A549 (cell line): ENCODE measurements at regions not wholly inside any gene's neighbourhood (a gene's known extent, or its start where the extent isn't known, plus 50 kb on each side); places are given as distances from the start of the nearest gene placed in this dataset.

Experiments used
- ATAC-seq, 2 experiments: fragments of 200-7000 bp in 1 of 2; fragments of >200 bp in 1 of 2; cut with Nextera tagmentation in 1 of 2; cut with Tn5 transposase in 1 of 2; 3 replicates each; pipeline versions ENCODE4 v1.8.0 to v1.9.1; 2018 to 2020; ENCODE audit warnings: mild to moderate bottlenecking in 1 of 2, moderate library complexity in 1 of 2
- CTCF ChIA-PET: fragments of 300-600 bp; sonication (Branson Sonifier 250); formaldehyde crosslinking; extraction: SDS; loops from one replicate; lab custom pipeline; 2021; ENCODE audit warnings: antibody characterized with exemption, inconsistent platforms; lab: Yijun Ruan, JAX
- POLR2A ChIA-PET: fragments of 350-600 bp; formaldehyde crosslinking; extraction: SDS; loops from one replicate; lab custom pipeline; 2021; ENCODE audit warnings: antibody characterized with exemption, inconsistent platforms; lab: Yijun Ruan, JAX
- DNase-seq, 2 experiments: peaks; one replicate each; pipeline versions ENCODE4 v3.0.0 to v3.0.0-alpha.2; 2011 to 2016; ENCODE audit warnings: low read depth in 1 of 2, low spot score in 1 of 2
- FAIRE-seq: peaks from 2 replicates; lab custom pipeline; 2011; peaks lifted over from hg19 to GRCh38; lab: Jason Lieb, UNC
- H3K27ac ChIP-seq, 2 experiments: fragments of >200 bp; sonication (Bioruptor Twin); formaldehyde crosslinking; 3 replicates each; pipeline ENCODE4 v1.5.1; 2016 to 2017
- H3K4me1 ChIP-seq: fragments of >200 bp; sonication (Bioruptor Twin); formaldehyde crosslinking; 3 replicates; pipeline ENCODE4 v1.6.1; 2016
- H3K4me2 ChIP-seq: fragments of >200 bp; sonication (Bioruptor Twin); formaldehyde crosslinking; 3 replicates; pipeline ENCODE4 v1.6.1; 2016
- H3K4me3 ChIP-seq: fragments of >200 bp; sonication (Bioruptor Twin); formaldehyde crosslinking; 3 replicates; pipeline ENCODE4 v1.5.1; 2016
- H3K9me3 ChIP-seq: fragments of >200 bp; sonication (Bioruptor Twin); formaldehyde crosslinking; 3 replicates; pipeline ENCODE4 v1.6.1; 2016
- BHLHE40 ChIP-seq: IDR thresholded peaks from 2 replicates; pipeline ENCODE4 v1.6.1; 2012; ENCODE audit warnings: low read depth, low read length, inconsistent platforms
- CBX2 ChIP-seq: fragments of 200-600 bp; sonication (generic); IDR thresholded peaks from 2 replicates; pipeline ENCODE4 v1.6.1; 2016; ENCODE audit warnings: low read depth, mild to moderate bottlenecking, borderline replicate concordance
- CHD2 ChIP-seq: fragments of 150-350 bp; IDR thresholded peaks from 2 replicates; pipeline ENCODE4 v1.6.1; 2014; ENCODE audit warnings: low read length; ENCODE audit not compliant: partially characterized antibody
- CHD4 ChIP-seq: fragments of 200-600 bp; sonication (generic); IDR thresholded peaks from 2 replicates; pipeline ENCODE4 v1.6.1; 2016; ENCODE audit warnings: antibody characterized with exemption, mild to moderate bottlenecking, borderline replicate concordance
- CTCF ChIP-seq: fragments of >200 bp; sonication (Bioruptor Twin); formaldehyde crosslinking; IDR thresholded peaks from 3 replicates; pipeline ENCODE4 v1.5.1; 2016
- E2F6 ChIP-seq: IDR thresholded peaks from 2 replicates; pipeline ENCODE4 v1.6.1; 2012; ENCODE audit warnings: low read depth, borderline replicate concordance
- EHF ChIP-seq: fragments of 250-450 bp; sonication (Bioruptor Pico); IDR thresholded peaks from 2 replicates; pipeline ENCODE4 v1.5.0; 2020; ENCODE audit warnings: mild to moderate bottlenecking
- FOXS1 ChIP-seq: fragments of 250-450 bp; sonication (Bioruptor Pico); IDR thresholded peaks from 2 replicates; pipeline ENCODE4 v1.5.0; 2020; ENCODE audit warnings: mild to moderate bottlenecking, moderate library complexity
- HEYL ChIP-seq: fragments of 250-450 bp; sonication (Bioruptor Pico); IDR thresholded peaks from 2 replicates; pipeline ENCODE4 v1.8.0; 2021; ENCODE audit warnings: mild to moderate bottlenecking, moderate library complexity
- HOXA7 ChIP-seq: fragments of 250-450 bp; sonication (Bioruptor Pico); IDR thresholded peaks from 2 replicates; pipeline ENCODE4 v1.5.0; 2020; ENCODE audit warnings: mild to moderate bottlenecking, moderate library complexity
- HOXB5 ChIP-seq: fragments of 250-450 bp; sonication (Bioruptor Pico); IDR thresholded peaks from 2 replicates; pipeline ENCODE4 v1.5.0; 2020; ENCODE audit warnings: mild to moderate bottlenecking, moderate library complexity
- KDM1A ChIP-seq: fragments of 200-600 bp; sonication (generic); IDR thresholded peaks from 2 replicates; pipeline ENCODE4 v1.6.1; 2016; ENCODE audit warnings: low read depth, mild to moderate bottlenecking
- MAX ChIP-seq: IDR thresholded peaks from 2 replicates; pipeline ENCODE4 v1.6.1; 2012
- PHF8 ChIP-seq: fragments of 200-600 bp; sonication (generic); IDR thresholded peaks from 2 replicates; pipeline ENCODE4 v1.6.1; 2016; ENCODE audit warnings: low read depth, mild to moderate bottlenecking, antibody characterized with exemption, moderate library complexity, borderline replicate concordance
- ZC3H11A ChIP-seq: fragments of 450-650 bp; IDR thresholded peaks from 2 replicates; pipeline ENCODE4 v1.6.1; 2014; ENCODE audit warnings: antibody characterized with exemption, mild to moderate bottlenecking
- ZFP36 ChIP-seq: fragments of 450-650 bp; IDR thresholded peaks from 2 replicates; pipeline ENCODE4 v1.6.1; 2014; ENCODE audit warnings: borderline replicate concordance; ENCODE audit not compliant: partially characterized antibody
- ZSCAN20 ChIP-seq: fragments of 250-450 bp; sonication (Bioruptor Pico); IDR thresholded peaks from 2 replicates; pipeline ENCODE4 v1.8.0; 2022; ENCODE audit warnings: mild to moderate bottlenecking, moderate library complexity
- whole genome bisulfite sequencing: methylation state at CpG from one replicate; pipeline ENCODE4 v1.1.6; 2017; ENCODE audit errors: missing lambda C conversion rate; 5-methylcytosine and 5-hydroxymethylcytosine counted together
- TF ChIP-seq, protein P1 (sequence below): fragments of 200-600 bp; sonication (generic); IDR thresholded peaks from 2 replicates; pipeline ENCODE4 v1.6.1; 2016; ENCODE audit warnings: antibody characterized with exemption, mild to moderate bottlenecking, moderate library complexity
- TF ChIP-seq, protein P2 (sequence below): fragments of >200 bp; sonication (Bioruptor Twin); formaldehyde crosslinking; IDR thresholded peaks from 3 replicates; pipeline ENCODE4 v1.6.1; 2016

- Histone ChIP-seq H3K4me2 (no peak overlapping the region), H3K4me3 (no peak overlapping the region), H3K4me1 (no peaks in the 10 kb centered on the region), H3K27ac (no peak overlapping the region)
- no peak for FAIRE-seq
- 55% methylated on average over 6 of the region's 6 CpGs for WGBS
- no peak for TF ChIP-seq CHD4
- TF ChIP-seq MAX = no peak
- no peak for TF ChIP-seq ZSCAN20
- TF ChIP-seq, protein P1, sequence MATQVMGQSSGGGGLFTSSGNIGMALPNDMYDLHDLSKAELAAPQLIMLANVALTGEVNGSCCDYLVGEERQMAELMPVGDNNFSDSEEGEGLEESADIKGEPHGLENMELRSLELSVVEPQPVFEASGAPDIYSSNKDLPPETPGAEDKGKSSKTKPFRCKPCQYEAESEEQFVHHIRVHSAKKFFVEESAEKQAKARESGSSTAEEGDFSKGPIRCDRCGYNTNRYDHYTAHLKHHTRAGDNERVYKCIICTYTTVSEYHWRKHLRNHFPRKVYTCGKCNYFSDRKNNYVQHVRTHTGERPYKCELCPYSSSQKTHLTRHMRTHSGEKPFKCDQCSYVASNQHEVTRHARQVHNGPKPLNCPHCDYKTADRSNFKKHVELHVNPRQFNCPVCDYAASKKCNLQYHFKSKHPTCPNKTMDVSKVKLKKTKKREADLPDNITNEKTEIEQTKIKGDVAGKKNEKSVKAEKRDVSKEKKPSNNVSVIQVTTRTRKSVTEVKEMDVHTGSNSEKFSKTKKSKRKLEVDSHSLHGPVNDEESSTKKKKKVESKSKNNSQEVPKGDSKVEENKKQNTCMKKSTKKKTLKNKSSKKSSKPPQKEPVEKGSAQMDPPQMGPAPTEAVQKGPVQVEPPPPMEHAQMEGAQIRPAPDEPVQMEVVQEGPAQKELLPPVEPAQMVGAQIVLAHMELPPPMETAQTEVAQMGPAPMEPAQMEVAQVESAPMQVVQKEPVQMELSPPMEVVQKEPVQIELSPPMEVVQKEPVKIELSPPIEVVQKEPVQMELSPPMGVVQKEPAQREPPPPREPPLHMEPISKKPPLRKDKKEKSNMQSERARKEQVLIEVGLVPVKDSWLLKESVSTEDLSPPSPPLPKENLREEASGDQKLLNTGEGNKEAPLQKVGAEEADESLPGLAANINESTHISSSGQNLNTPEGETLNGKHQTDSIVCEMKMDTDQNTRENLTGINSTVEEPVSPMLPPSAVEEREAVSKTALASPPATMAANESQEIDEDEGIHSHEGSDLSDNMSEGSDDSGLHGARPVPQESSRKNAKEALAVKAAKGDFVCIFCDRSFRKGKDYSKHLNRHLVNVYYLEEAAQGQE = no peak
- no peak for TF ChIP-seq ZC3H11A
- no peak for TF ChIP-seq HOXA7
- TF ChIP-seq, protein P2, sequence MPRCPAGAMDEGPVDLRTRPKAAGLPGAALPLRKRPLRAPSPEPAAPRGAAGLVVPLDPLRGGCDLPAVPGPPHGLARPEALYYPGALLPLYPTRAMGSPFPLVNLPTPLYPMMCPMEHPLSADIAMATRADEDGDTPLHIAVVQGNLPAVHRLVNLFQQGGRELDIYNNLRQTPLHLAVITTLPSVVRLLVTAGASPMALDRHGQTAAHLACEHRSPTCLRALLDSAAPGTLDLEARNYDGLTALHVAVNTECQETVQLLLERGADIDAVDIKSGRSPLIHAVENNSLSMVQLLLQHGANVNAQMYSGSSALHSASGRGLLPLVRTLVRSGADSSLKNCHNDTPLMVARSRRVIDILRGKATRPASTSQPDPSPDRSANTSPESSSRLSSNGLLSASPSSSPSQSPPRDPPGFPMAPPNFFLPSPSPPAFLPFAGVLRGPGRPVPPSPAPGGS = no peak
- no peak for TF ChIP-seq CHD2
- no peak for TF ChIP-seq PHF8
- TF ChIP-seq CBX2 = no peak
- TF ChIP-seq EHF (CRISPR knock-in tag) = no peak
- TF ChIP-seq HOXB5 (CRISPR knock-in tag) = no peak
- no peak for TF ChIP-seq ZFP36
- no peak for TF ChIP-seq KDM1A
- no peak for TF ChIP-seq E2F6
- TF ChIP-seq BHLHE40 = no peak
- no peak for TF ChIP-seq CTCF
- no peak for TF ChIP-seq FOXS1 (CRISPR knock-in tag)
- no peak for TF ChIP-seq HEYL
- TF ChIP-seq, all 56 proteins: peak for 0
- H3K9me3 ChIP-seq = peaks cover 6% of the 10 kb centered on the region
- CTCF ChIA-PET = interaction anchor here (0.8 kb wide), 1 partner anchor 911 kb away, joined by 3 read pairs; no protein-coding TSS in a partner anchor
- ATAC-seq (no peak), DNase-seq (no peak)
- POLR2A ChIA-PET = no interaction called here
Measured at GRCh38 chr2:65663831-65664407, 231.5 kb upstream of the SPRED2 start.
